ENCODE measurements at regions not wholly inside any gene's neighbourhood (a gene's known extent, or its start where the extent isn't known, plus 50 kb on each side); places are given as distances from the start of the nearest gene placed in this dataset.

DNA sequence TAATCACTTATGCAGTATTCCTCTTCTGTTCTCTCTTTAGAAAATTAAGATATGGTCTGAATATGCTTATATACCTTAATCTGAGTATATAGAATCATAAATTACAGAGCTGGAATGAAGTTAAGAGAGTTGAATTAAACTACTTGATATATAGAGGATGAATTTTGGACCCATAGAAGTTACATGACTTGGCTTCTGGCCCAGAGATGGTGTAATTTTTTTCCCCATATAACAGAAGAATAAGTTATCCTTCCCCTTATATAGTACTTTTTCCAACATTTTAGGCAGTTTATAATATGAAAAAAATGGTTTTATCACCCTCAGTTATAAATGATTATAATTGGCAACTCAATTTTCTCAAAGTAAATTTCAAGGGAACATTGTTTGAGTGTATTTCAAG lies 616.3 kb downstream of the TBC1D4 start:
- TF ChIP-seq POLR2A (IDR thresholded peaks at IDR 0.05), result no peak
- no peak for TF ChIP-seq EP300 (IDR thresholded peaks at IDR 0.05; ENCODE audit: low read depth)
- TF ChIP-seq, protein P1, sequence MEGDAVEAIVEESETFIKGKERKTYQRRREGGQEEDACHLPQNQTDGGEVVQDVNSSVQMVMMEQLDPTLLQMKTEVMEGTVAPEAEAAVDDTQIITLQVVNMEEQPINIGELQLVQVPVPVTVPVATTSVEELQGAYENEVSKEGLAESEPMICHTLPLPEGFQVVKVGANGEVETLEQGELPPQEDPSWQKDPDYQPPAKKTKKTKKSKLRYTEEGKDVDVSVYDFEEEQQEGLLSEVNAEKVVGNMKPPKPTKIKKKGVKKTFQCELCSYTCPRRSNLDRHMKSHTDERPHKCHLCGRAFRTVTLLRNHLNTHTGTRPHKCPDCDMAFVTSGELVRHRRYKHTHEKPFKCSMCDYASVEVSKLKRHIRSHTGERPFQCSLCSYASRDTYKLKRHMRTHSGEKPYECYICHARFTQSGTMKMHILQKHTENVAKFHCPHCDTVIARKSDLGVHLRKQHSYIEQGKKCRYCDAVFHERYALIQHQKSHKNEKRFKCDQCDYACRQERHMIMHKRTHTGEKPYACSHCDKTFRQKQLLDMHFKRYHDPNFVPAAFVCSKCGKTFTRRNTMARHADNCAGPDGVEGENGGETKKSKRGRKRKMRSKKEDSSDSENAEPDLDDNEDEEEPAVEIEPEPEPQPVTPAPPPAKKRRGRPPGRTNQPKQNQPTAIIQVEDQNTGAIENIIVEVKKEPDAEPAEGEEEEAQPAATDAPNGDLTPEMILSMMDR (IDR thresholded peaks at IDR 0.05), result no peak
- TF ChIP-seq POLR2AphosphoS5 (IDR thresholded peaks at IDR 0.05), result no peak
